ENCODE measurements at regions not wholly inside any gene's neighbourhood (a gene's known extent, or its start where the extent isn't known, plus 50 kb on each side); places are given as distances from the start of the nearest gene placed in this dataset.

- CTCF ChIA-PET, result interaction anchor here (0.9 kb wide), 1 partner anchor 512 kb away, joined by 7 read pairs; no protein-coding TSS in a partner anchor
These were observed 50.2 kb upstream of the DACT2 start for GRCh38 chr6:168369786-168370185.

DNA sequence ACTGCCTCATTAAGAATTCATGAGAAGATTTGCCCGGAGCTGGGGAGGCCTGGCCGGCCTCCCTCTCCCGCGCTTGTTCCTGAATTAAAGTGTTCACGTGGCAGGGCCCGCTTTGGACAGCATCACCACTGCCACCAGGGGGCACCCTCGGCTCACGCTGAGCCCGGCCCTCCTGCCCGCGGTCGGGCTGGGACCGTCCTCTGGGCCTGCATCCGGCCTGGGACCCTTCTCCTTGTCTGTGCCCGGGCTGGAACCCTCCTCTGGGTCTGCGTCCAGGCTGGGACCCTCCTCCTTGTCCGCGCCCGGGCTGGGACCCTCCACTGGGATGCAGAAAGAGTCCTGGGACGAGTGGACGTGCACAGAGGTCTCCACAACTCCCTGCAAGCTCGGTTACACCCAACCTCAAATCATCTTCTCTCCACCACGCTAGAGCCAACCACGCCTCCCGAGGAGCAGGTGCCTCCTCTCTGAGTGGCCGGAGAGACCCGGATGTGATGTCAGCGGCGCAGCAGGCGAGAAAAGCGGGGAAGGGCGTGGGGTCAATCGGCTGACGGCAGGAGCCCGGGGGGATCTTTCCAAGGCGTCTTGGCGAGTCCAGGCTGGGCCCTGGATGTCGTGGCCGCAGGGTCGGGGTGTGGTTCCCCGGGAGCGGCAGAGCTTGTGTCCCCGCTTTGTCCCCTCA lies 50.9 kb upstream of the DACT2 start:
- H3K36me3 ChIP-seq (ENCODE audit: insufficient read depth, low read length, poor library complexity, severe bottlenecking), result no peaks in the 10 kb centered on the region
- H3K27me3 ChIP-seq (replicated peaks; ENCODE audit: insufficient read depth, low read depth, low read length, poor library complexity), result no peaks in the 10 kb centered on the region
- ChIA-PET CTCF (interaction anchor here (0.7 kb wide), 1 partner anchor 182 kb away, joined by 3 read pairs; no protein-coding TSS in a partner anchor), POLR2A (ENCODE audit: low non-redundant PET) (no interaction called here)
- DNase-seq (ENCODE audit: low spot score), result peak; percentile 78
- TF ChIP-seq EZH2 (IDR thresholded peaks at IDR 0.05; ENCODE audit: borderline replicate concordance, low read depth, low read length, poor library complexity, severe bottlenecking), result no peak
- TF ChIP-seq CTCF (conservative IDR thresholded peaks at IDR 0.05; ENCODE audit: low read depth, low read length), result peak; percentile 90
- intact Hi-C loops (cut with micrococcal nuclease; ENCODE audit: unreplicated experiment), result loop anchor here (1.0 kb wide), 1 partner anchor 514 kb away; no protein-coding TSS in a partner anchor
- BruUV-seq (replicated peaks), result no TSS peak
- H3K9me3 ChIP-seq (ENCODE audit: low read depth, low read length, poor library complexity, severe bottlenecking), result no peaks in the 10 kb centered on the region
- no peak overlapping the region for H3K27ac ChIP-seq (ENCODE audit: low read depth, low read length, poor library complexity, severe bottlenecking)
- H3K4me3 ChIP-seq (ENCODE audit: low read depth, low read length, poor library complexity, severe bottlenecking), result no peak overlapping the region
- peaks cover 4% of the 10 kb centered on the region for H3K4me1 ChIP-seq (ENCODE audit: insufficient read depth, low read length, poor library complexity, severe bottlenecking)

More at GRCh38 chr6:168369786-168370185, 50.2 kb upstream of the DACT2 start:
- no peak overlapping the region for H3K4me3 ChIP-seq (ENCODE audit: low read depth, low read length, poor library complexity, severe bottlenecking)
- intact Hi-C loops (cut with micrococcal nuclease; ENCODE audit: unreplicated experiment), result loop anchor here (1.0 kb wide), 1 partner anchor 515 kb away; no protein-coding TSS in a partner anchor
- BruUV-seq (replicated peaks), result no TSS peak
- DNase-seq (ENCODE audit: low spot score), result no peak
- peaks cover 4% of the 10 kb centered on the region for H3K4me1 ChIP-seq (ENCODE audit: insufficient read depth, low read length, poor library complexity, severe bottlenecking)
- H3K36me3 ChIP-seq (ENCODE audit: insufficient read depth, low read length, poor library complexity, severe bottlenecking), result no peaks in the 10 kb centered on the region
- POLR2A ChIA-PET (ENCODE audit: low non-redundant PET), result no interaction called here
- TF ChIP-seq CTCF (conservative IDR thresholded peaks at IDR 0.05; ENCODE audit: low read depth, low read length) (no peak), EZH2 (IDR thresholded peaks at IDR 0.05; ENCODE audit: borderline replicate concordance, low read depth, low read length, poor library complexity, severe bottlenecking) (no peak)
- no peaks in the 10 kb centered on the region for H3K27me3 ChIP-seq (replicated peaks; ENCODE audit: insufficient read depth, low read depth, low read length, poor library complexity)
- H3K27ac ChIP-seq (ENCODE audit: low read depth, low read length, poor library complexity, severe bottlenecking), result no peak overlapping the region
- H3K9me3 ChIP-seq (ENCODE audit: low read depth, low read length, poor library complexity, severe bottlenecking), result no peaks in the 10 kb centered on the region

DNA sequence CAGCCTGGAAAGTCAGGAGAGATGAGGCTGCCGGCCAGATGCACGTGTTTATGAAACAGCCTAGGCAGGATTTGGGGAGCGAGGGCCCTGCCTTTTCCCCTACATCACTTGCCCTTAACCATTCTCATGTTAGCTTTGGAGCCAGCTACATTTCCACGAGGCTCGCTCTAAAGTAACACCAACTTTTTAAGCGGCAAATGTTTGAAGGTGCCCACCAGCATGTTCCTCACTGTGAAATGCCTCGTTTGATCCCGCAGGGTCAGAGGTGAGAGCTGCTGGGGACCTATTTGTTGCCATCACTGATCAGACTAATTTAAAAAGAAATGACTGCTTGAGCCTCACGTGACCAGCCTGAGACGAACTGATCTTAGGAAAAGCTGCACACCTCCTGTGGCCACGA lies 51.6 kb upstream of the DACT2 start:
- H3K36me3 ChIP-seq (ENCODE audit: insufficient read depth, low read length, poor library complexity, severe bottlenecking), result no peaks in the 10 kb centered on the region
- no peaks in the 10 kb centered on the region for H3K9me3 ChIP-seq (ENCODE audit: low read depth, low read length, poor library complexity, severe bottlenecking)
- H3K27me3 ChIP-seq (replicated peaks; ENCODE audit: insufficient read depth, low read depth, low read length, poor library complexity), result no peaks in the 10 kb centered on the region
- intact Hi-C loops (cut with micrococcal nuclease; ENCODE audit: unreplicated experiment), result no loop called here
- peaks cover 4% of the 10 kb centered on the region for H3K4me1 ChIP-seq (ENCODE audit: insufficient read depth, low read length, poor library complexity, severe bottlenecking)
- ChIA-PET CTCF (interaction anchor here (0.7 kb wide), 1 partner anchor 181 kb away, joined by 3 read pairs; no protein-coding TSS in a partner anchor), POLR2A (ENCODE audit: low non-redundant PET) (no interaction called here)
- no TSS peak for BruUV-seq (replicated peaks)
- no peak overlapping the region for H3K27ac ChIP-seq (ENCODE audit: low read depth, low read length, poor library complexity, severe bottlenecking)
- TF ChIP-seq EZH2 (IDR thresholded peaks at IDR 0.05; ENCODE audit: borderline replicate concordance, low read depth, low read length, poor library complexity, severe bottlenecking) (no peak), CTCF (conservative IDR thresholded peaks at IDR 0.05; ENCODE audit: low read depth, low read length) (no peak)
- DNase-seq (ENCODE audit: low spot score), result no peak
- H3K4me3 ChIP-seq (ENCODE audit: low read depth, low read length, poor library complexity, severe bottlenecking), result no peak overlapping the region

Measured in A673 (cell line).